ENCODE measurements at regions not wholly inside any gene's neighbourhood (a gene's known extent, or its start where the extent isn't known, plus 50 kb on each side); places are given as distances from the start of the nearest gene placed in this dataset.
A peak's percentile ranks its signal among the peaks of the same experiment; 100 is the strongest.

DNA sequence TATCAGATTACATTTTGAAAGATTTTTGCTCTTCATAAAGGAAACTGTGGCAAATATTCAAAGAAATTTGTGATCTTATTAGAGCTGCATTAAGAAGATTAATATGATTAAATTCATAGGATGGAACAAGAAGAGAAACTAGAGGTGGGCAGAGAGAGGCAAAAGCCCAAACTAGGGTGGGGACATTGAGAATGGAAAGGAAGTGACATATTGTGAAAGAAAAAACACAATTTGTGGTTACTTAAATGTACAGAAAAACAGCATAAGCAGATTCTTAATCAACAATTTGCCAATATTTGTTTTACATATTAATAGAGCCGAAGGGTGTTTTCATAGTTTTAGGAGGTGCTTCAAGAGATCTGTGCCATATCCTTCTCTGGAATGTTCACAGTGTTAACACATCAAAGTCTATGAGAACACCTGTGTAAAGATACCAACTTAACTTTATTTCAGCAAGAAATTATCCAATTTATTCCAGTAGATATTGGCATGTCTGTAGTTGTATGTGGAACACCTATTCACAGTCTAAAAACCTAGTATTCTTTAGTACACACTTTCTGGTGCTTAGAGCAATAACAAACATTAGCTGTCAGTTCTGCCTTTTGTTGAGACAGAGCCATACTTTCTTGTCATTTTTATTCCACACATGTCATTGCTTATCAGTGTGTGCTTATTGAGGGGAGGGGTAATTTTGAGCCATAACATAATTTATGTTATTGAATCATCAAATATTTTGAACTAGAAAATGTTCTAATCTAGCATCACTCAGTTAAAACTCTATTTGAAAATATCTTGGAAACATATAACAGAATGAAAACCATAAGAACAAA is 401.5 kb downstream of the PTPRC start:
- DNase-seq (ENCODE audit: low read depth in 2 of 3, low spot score in 1 of 3): no peak

DNA sequence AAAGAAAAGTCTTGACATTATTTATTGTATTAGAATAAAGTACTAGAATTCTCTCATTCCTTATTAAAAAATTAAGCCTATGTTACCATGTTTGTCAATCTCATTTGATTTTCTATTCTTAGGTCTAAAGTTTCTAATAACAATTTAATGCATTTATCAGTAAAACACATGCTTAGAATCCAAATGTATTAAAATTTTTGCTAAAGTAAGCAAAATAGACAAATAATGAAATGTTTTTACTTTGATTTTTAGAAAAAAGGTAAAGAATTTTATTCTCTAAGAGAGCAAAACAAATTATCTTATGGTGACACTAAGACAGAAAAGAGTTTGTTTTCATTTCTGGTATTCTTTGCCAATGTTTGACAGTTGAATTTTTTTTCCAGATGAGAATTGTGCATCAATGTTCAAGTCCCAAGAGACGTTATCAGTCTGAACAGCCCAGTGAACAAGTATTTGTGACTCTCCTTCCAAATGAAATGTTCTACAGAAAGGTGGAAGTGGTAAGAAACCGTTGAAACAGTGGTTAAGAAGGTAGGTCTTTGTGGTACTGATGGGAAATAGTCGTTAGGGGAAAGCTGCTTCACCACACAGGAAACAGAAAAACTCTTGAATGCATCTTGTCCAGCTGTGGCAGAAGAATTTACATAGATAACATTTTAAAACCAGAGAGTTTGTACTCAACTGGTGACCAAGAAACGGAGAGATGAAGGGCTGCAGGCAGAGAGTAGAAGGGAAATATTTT is 402.5 kb downstream of the PTPRC start:
- no peak for DNase-seq (ENCODE audit: low read depth in 2 of 3, low spot score in 1 of 3)

DNA sequence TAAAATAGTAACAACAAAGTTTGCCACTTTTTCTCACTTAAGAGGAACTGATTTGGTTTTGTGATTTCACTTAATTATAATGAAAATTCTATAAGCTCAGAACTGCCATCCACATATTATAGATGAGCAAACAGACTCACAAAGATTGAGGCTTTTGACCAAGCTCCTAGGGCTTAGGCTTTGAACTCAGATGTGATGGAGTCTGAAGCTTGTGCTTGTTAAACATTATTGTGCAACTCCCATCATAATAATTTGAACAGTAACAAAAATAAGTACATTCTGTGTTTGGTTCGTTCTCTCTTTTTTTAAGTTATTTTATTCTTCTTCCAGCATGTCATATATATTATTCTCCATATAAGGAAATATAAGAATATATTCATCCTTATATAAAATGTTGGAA is 403.4 kb downstream of the PTPRC start:
- DNase-seq (ENCODE audit: low read depth in 2 of 3, low spot score in 1 of 3): no peak

DNA sequence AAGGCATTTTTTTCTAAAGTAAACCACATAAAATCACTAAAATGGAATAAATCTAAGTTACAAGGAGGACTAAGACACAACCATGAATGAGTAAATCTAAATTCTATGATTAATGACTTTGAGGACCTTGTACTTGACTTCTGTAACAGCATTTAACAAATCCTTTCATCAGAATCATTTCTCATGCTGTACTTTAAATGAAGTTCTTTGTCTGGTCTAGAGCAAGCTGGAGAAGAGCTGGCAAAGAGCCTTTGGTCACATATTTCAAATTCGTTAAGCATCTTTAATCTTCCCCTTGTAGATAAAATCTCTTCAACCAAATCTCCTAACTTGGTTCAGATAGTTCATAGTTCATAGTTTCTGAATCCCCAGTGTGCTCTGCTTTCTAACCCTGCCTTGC is 405.4 kb downstream of the PTPRC start:
- DNase-seq (ENCODE audit: low read depth in 2 of 3, low spot score in 1 of 3): no peak

- DNase-seq (ENCODE audit: low read depth in 2 of 3, low spot score in 1 of 3): no peak
Observed at GRCh38 chr1:199046618-199047017, 407.8 kb downstream of the PTPRC start.

DNA sequence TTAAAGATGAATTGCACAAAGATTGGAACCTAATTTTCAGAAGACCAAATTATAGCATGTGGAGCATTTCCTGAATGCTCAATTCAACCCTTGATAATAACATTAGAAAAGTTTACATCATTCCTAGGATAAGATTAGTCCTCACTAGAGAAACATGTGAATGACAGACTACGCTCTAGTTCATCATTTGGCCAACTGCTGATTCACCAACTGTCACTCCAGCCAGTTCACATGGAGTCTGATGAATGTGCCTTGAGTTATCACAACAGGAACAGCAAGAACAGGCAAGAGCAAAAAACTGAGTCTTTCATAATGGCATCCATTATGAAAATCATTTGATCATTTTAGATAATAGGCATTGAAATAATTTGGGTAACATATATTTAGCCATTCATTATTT is 415.9 kb downstream of the PTPRC start:
- no peak for DNase-seq (ENCODE audit: low read depth in 2 of 3, low spot score in 1 of 3)

GRCh38 chr1:199057322-199057721 is 418.5 kb downstream of the PTPRC start:
- no peak for DNase-seq (ENCODE audit: low read depth in 2 of 3, low spot score in 1 of 3)

DNA sequence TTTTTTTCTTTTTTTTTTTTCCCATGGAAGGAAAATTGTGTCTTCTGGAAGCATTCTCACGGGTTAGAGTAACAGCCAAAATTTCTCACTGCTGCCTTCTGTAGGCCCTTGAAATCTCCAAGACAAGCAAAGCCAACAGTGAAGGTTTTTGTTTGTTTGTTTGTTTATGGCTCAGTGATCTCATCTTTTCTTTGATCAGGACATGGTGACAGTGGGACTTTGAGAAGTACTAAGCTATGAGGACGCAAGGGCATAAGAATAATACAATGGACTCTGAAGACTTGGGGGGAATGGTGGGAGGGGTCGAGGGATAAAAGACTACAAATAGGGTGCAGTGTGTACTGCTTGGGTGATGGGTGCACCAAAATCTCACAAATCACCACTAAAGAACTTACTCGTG is 419.4 kb downstream of the PTPRC start:
- DNase-seq (ENCODE audit: low read depth in 2 of 3, low spot score in 1 of 3): no peak

DNA sequence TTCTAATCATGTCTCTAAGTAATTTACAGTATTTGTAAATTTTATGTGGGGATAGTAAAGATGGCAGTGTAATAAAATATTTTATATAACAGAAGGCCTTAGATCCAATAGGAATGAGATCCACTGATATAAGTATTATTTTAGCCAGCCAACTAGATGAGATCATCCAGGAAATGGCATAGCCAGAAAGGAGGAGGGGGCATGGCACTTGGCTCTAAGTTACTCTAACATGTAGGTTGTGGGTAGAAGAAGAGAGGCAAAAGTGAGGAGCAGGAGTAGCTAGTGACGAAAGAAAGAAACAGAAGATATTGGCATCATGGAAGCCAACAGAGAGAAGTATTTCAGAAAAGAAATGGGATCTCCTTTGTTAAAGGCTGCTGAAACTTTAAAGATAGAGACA is 426.1 kb downstream of the PTPRC start:
- no peak for DNase-seq (ENCODE audit: low read depth in 2 of 3, low spot score in 1 of 3)

- DNase-seq (ENCODE audit: low read depth in 2 of 3, low spot score in 1 of 3): no peak
Observed at GRCh38 chr1:199067483-199067882, 428.6 kb downstream of the PTPRC start.

DNA sequence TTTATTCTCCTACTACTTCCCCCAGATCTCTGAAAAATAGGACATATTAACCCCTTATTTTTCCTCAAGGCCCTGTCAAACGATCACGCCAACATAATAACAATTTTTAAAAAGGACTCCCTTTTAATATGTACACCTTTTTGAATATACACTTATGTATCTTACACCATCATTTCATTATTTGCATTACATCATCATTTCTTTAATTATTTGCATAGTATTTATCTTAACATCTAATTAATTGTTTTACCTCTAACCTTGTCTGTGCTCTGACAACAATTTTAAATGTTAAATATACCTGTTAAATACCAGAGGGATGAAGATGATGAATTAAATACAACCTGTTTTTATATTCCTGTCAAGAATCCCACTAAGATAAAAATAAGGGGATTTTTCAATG is 432.2 kb downstream of the PTPRC start:
- DNase-seq (ENCODE audit: low read depth in 2 of 3, low spot score in 1 of 3): no peak

- no peak for DNase-seq (ENCODE audit: low read depth in 2 of 3, low spot score in 1 of 3)
Observed at GRCh38 chr1:199073166-199073565, 434.3 kb downstream of the PTPRC start.

DNA sequence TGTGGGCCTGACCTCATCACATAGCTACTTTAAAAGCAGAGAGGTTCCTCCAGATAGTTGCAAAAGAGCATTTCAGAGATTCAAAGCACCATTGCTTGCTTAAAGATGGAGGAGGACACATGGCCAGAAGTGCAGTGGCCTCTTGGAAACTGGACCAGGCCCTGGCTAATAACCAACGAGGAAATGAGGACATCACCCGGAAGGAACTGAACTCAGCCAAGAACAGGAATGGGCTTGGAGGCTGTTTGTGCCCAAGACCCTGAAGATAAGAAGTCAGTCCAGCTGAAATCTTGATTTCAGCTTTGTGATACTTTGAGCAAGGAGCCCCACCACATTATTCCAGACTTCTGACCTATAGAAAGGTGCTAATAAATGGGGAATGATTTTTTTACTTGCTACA is 437.0 kb downstream of the PTPRC start:
- no peak for DNase-seq (ENCODE audit: low read depth in 2 of 3, low spot score in 1 of 3)

GRCh38 chr1:199079994-199080393 is 441.2 kb downstream of the PTPRC start:
- DNase-seq (ENCODE audit: low read depth in 2 of 3, low spot score in 1 of 3): no peak

GRCh38 chr1:199081739-199082138 is 442.9 kb downstream of the PTPRC start:
- no peak for DNase-seq (ENCODE audit: low read depth in 2 of 3, low spot score in 1 of 3)

- DNase-seq (ENCODE audit: low read depth in 2 of 3, low spot score in 1 of 3): no peak
Observed at GRCh38 chr1:199082778-199083389, 444.0 kb downstream of the PTPRC start.

- DNase-seq (ENCODE audit: low read depth in 2 of 3, low spot score in 1 of 3): no peak
Observed at GRCh38 chr1:199083680-199084079, 444.8 kb downstream of the PTPRC start.

DNA sequence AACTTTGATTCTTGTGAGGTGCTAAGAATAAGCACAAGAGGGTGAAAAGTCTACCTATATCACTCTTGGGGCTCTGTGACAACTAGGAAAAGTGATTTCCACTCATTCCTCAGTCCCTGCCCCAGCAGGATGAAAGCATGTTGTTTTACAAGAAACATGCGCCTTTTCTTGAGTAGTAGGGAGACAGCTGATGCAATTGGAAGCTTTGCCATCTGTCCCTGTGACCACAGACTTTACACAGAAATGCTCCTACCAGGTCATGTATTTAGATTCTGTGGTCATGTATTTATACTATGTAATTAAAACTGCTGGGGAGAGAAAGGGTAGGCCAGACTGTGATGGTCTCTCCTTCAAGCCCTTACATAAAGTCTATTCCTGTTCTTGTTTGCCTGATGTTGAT is 445.5 kb downstream of the PTPRC start:
- DNase-seq (ENCODE audit: low read depth in 2 of 3, low spot score in 1 of 3): no peak

- DNase-seq (ENCODE audit: low read depth in 2 of 3, low spot score in 1 of 3): no peak
Observed at GRCh38 chr1:199085903-199086302, 447.1 kb downstream of the PTPRC start.

- no peak for DNase-seq (ENCODE audit: low read depth in 2 of 3, low spot score in 1 of 3)
Observed at GRCh38 chr1:199087144-199087543, 448.3 kb downstream of the PTPRC start.

DNA sequence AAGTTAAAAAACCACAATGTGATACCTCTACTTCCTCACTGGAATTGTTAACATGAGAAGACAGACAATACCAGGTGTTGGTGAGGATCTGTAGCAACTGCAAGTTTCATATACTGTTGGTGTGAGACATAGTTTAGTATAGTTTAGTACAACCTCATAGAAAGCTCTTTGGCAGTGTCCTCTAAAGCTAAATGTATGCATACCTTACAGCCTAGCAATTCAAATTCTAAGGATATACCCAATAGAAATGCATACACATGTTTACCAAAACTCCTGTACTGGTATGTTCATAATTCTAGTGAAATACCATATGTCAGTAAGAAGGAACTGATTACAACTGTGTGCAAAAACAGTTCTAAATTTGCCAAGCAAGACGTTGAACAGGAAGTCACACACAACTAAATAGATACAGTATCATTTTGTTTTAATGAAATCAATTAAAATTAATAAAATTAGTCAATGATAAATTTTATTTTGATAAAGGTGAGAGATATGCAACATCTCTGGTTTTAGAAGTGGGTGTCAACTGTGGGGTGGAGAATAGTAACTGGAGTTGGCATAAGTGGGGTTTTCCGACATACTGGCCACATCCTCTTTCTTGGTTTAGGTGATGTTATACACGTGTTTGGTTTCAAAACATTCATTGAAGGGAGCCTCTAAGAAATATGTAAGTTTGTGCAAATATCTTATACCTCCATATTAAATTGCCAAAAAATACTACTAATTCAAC is 450.7 kb downstream of the PTPRC start:
- DNase-seq (ENCODE audit: low read depth in 2 of 3, low spot score in 1 of 3): peak in 2 of 3 donors; percentile 2 to 24

Measured in stimulated activated CD4-positive, alpha-beta T cell treated with anti-CD3 and anti-CD28 coated beads, Interleukin-12 subunit alpha, Interleukin-12 subunit beta, amount 100 ng/mL, for 48 hours (primary cell).